ENCODE measurements at regions not wholly inside any gene's neighbourhood (a gene's known extent, or its start where the extent isn't known, plus 50 kb on each side); places are given as distances from the start of the nearest gene placed in this dataset.

DNA sequence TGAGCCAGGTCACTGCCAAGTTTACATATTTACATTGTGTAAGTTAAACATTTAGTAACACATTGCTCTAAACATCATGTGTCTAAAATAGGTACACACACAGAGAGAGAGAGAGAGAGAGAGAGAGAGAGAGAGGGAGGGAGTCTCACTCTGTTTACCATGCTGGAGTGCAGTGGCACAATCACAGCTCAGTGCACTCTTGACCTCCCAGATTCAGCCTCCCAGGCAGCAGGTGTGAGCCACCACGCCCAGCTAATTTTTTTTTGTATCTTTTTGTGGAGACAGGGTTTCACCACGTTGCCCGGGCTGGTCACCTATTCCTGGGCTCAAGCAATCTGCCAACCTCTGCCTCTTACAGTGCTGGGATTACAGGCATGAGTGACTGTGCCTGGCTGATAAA, 1045.3 kb downstream of the TLE1 start:
- H3K36me3 ChIP-seq (ENCODE audit: insufficient read depth in 1 of 2, low read depth in 1 of 2), result no peaks in the 10 kb centered on the region
- H3K9me3 ChIP-seq, result no peaks in the 10 kb centered on the region
- 68 to 77% (median 70%) methylated on average over 3 of the region's 3 CpGs for WGBS, 3 donors
- TF ChIP-seq, protein P1, sequence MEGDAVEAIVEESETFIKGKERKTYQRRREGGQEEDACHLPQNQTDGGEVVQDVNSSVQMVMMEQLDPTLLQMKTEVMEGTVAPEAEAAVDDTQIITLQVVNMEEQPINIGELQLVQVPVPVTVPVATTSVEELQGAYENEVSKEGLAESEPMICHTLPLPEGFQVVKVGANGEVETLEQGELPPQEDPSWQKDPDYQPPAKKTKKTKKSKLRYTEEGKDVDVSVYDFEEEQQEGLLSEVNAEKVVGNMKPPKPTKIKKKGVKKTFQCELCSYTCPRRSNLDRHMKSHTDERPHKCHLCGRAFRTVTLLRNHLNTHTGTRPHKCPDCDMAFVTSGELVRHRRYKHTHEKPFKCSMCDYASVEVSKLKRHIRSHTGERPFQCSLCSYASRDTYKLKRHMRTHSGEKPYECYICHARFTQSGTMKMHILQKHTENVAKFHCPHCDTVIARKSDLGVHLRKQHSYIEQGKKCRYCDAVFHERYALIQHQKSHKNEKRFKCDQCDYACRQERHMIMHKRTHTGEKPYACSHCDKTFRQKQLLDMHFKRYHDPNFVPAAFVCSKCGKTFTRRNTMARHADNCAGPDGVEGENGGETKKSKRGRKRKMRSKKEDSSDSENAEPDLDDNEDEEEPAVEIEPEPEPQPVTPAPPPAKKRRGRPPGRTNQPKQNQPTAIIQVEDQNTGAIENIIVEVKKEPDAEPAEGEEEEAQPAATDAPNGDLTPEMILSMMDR (IDR thresholded peaks at IDR 0.05), result no peak
- ATAC-seq (no peak), DNase-seq (no peak)
- H3K27ac ChIP-seq, result no peak overlapping the region
- H3K4me1 ChIP-seq, result no peaks in the 10 kb centered on the region
- H3K4me3 ChIP-seq, result no peak overlapping the region
- intact Hi-C loops (cut with DNase I), result no loop called here
- H3K27me3 ChIP-seq (ENCODE audit: insufficient read depth in 3 of 3, low read length in 2 of 3), result no peaks in the 10 kb centered on the region

DNA sequence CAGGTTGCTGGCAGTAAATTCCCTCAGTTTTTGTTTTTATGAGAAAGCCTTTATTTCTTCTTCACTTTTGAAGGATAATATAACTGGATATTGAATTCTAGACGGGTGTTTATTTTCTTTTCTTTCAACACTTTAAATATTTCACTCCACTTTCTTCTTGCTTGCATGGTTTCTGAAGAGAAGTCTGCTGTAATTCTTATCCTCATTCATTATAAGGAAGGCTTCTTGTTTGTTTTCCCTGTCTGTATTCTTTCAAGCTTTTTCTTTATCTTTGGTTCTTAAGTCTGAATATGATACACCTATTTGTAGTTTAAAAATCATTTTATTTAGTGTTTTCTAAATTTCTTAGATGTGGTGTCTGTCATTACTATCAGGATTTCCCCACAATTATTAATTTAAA, 1054.3 kb downstream of the TLE1 start:
- no peaks in the 10 kb centered on the region for H3K4me1 ChIP-seq
- H3K27ac ChIP-seq, result no peak overlapping the region
- peaks cover 13% of the 10 kb centered on the region for H3K9me3 ChIP-seq
- intact Hi-C loops (cut with DNase I), result no loop called here
- DNase-seq (no peak), ATAC-seq (no peak)
- TF ChIP-seq, protein P1 (IDR thresholded peaks at IDR 0.05), result no peak
- WGBS, 3 donors, result 79 to 93% (median 85%) methylated on average over 1 of the region's 1 CpG
- H3K36me3 ChIP-seq (ENCODE audit: insufficient read depth in 1 of 2, low read depth in 1 of 2), result no peaks in the 10 kb centered on the region
- H3K4me3 ChIP-seq, result no peak overlapping the region
- H3K27me3 ChIP-seq (ENCODE audit: insufficient read depth in 3 of 3, low read length in 2 of 3), result no peaks in the 10 kb centered on the region

DNA sequence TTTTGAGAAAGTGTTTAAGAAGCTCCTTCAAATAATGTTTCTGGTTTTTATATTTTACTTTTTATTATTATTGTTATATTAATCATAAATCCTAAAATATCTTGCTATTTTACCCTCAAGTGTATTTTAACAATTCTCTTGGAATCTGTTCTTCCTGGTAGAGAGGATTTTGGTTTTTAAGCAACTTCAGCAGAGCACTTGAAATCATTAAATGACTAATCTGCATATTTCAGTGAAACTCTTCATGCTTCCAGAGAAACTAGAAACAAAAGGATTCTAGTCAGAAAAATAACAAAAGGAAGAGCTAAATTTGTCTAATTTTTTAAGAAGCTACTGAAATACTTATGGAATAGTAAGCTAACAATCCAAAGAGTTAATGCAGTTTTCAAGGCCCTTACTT, 1057.3 kb downstream of the TLE1 start:
- TF ChIP-seq, protein P1 (IDR thresholded peaks at IDR 0.05), result no peak
- no peaks in the 10 kb centered on the region for H3K4me1 ChIP-seq
- H3K27me3 ChIP-seq (ENCODE audit: insufficient read depth in 3 of 3, low read length in 2 of 3), result no peaks in the 10 kb centered on the region
- ATAC-seq (no peak), DNase-seq (no peak)
- intact Hi-C loops (cut with DNase I), result no loop called here
- H3K4me3 ChIP-seq, result no peak overlapping the region
- peaks cover 13% of the 10 kb centered on the region for H3K9me3 ChIP-seq
- no peak overlapping the region for H3K27ac ChIP-seq
- no peaks in the 10 kb centered on the region for H3K36me3 ChIP-seq (ENCODE audit: insufficient read depth in 1 of 2, low read depth in 1 of 2)

DNA sequence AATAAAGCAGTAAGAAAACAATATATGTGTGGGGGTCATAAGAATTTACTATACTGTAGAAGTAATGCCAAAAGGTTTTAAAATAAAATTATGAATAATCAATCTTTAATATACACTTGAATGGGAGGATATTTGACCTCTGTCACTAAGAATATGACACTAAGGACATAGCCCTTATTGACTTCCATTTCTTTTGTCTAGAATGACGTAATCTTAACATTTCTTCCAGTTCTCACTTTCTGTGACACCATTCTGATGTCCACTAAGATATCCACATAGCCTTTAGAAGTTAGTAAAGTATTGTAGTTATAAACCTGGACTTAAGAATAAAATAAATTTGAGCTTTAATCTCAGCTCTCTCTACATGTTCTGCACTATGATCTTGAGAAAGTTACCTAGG, 1050.7 kb downstream of the TLE4 start:
- TF ChIP-seq, protein P1 (IDR thresholded peaks at IDR 0.05), result no peak
- no peak for DNase-seq
- H3K27me3 ChIP-seq (ENCODE audit: insufficient read depth in 3 of 3, low read length in 2 of 3), result no peaks in the 10 kb centered on the region
- no peak for ATAC-seq
- H3K4me3 ChIP-seq, result no peak overlapping the region
- WGBS, 3 donors, result 85 to 94% (median 91%) methylated on average over 1 of the region's 1 CpG
- H3K27ac ChIP-seq, result no peak overlapping the region
- intact Hi-C loops (cut with DNase I), result no loop called here
- no peaks in the 10 kb centered on the region for H3K9me3 ChIP-seq
- H3K4me1 ChIP-seq, result no peaks in the 10 kb centered on the region
- no peaks in the 10 kb centered on the region for H3K36me3 ChIP-seq (ENCODE audit: insufficient read depth in 1 of 2, low read depth in 1 of 2)

DNA sequence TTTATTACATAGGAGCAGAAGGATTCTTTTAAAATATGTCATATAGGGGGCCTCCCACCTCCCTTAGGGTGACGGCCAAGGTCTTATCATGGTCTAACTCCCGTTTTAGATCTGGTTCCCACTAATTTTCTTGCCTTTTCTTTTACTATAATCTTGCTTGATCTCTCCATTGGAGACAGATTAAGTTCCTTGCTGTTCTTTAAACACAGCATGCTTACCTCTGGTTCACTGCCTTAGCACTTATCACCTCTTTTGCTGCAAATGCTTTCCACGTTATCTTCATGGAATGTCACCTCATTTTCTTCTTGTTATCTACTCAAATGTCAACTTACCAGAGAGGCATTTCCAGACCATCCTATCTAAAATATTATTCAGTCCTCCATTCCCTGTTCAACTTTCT, 1047.6 kb downstream of the TLE4 start:
- DNase-seq, result no peak
- intact Hi-C loops (cut with DNase I), result no loop called here
- ATAC-seq, result no peak
- no peak overlapping the region for H3K4me3 ChIP-seq
- 81 to 89% (median 83%) methylated on average over 3 of the region's 3 CpGs for WGBS, 3 donors
- no peaks in the 10 kb centered on the region for H3K4me1 ChIP-seq
- H3K27me3 ChIP-seq (ENCODE audit: insufficient read depth in 3 of 3, low read length in 2 of 3), result no peaks in the 10 kb centered on the region
- H3K9me3 ChIP-seq, result no peaks in the 10 kb centered on the region
- H3K36me3 ChIP-seq (ENCODE audit: insufficient read depth in 1 of 2, low read depth in 1 of 2), result no peaks in the 10 kb centered on the region
- TF ChIP-seq, protein P1 (IDR thresholded peaks at IDR 0.05), result no peak
- H3K27ac ChIP-seq, result no peak overlapping the region
